ENCODE measurements at regions not wholly inside any gene's neighbourhood (a gene's known extent, or its start where the extent isn't known, plus 50 kb on each side); places are given as distances from the start of the nearest gene placed in this dataset.

DNA sequence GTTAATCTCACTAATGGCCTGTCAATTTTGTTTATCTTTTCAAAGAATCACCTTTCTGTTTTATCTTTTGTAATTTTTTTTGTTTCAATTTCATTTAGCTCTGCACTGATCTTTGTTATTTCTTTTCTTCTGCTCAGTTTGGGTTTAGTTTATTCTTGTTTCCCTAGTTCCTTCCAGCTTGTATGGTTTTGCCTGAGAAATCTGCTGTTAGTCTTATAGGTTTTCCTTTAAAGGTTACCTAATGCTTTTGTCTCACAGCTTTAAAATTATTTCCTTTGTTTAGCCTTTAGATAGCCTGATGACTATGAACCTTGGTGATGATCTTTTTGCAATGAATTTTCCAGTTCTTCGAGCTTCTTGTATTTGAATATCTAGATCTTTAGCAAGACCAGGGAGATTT is 1869.8 kb upstream of the PCDH20 start:
- TF ChIP-seq, protein P1, sequence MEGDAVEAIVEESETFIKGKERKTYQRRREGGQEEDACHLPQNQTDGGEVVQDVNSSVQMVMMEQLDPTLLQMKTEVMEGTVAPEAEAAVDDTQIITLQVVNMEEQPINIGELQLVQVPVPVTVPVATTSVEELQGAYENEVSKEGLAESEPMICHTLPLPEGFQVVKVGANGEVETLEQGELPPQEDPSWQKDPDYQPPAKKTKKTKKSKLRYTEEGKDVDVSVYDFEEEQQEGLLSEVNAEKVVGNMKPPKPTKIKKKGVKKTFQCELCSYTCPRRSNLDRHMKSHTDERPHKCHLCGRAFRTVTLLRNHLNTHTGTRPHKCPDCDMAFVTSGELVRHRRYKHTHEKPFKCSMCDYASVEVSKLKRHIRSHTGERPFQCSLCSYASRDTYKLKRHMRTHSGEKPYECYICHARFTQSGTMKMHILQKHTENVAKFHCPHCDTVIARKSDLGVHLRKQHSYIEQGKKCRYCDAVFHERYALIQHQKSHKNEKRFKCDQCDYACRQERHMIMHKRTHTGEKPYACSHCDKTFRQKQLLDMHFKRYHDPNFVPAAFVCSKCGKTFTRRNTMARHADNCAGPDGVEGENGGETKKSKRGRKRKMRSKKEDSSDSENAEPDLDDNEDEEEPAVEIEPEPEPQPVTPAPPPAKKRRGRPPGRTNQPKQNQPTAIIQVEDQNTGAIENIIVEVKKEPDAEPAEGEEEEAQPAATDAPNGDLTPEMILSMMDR (conservative IDR thresholded peaks at IDR 0.05; ENCODE audit: low read length) = no peak
- no peak for TF ChIP-seq EZH2phosphoT487 (IDR thresholded peaks at IDR 0.05; ENCODE audit: borderline replicate concordance)

All from Loucy (cell line).